HG03095 (cell line): ENCODE measurements at regions not wholly inside any gene's neighbourhood (a gene's known extent, or its start where the extent isn't known, plus 50 kb on each side); places are given as distances from the start of the nearest gene placed in this dataset.

Source experiments
- ATAC-seq: cut with Tn5 transposase; IDR thresholded peaks from one replicate; pipeline ENCODE4 v1.9.1; 2021; ENCODE audit warnings: moderate library complexity; ENCODE audit not compliant: unreplicated experiment

DNA sequence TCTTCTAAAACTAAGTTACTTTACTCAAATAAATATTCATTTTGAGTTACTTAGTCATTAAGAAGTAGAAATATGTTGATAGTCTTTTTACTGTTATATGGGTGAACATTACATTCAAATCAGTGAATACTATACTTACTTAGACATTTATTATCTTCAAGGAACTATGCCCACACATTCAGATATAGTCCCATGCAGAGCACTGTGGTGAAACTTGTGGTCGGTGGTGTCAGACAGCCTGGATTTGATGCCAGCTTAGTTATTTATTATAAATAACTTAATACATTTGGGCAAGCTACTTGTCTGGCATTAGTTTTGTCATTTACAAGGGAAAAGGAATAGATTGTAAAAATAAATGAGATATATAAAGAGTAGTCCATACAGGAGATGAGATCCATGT lies 149.5 kb downstream of the RAP2B start:
- ATAC-seq, result no peak

DNA sequence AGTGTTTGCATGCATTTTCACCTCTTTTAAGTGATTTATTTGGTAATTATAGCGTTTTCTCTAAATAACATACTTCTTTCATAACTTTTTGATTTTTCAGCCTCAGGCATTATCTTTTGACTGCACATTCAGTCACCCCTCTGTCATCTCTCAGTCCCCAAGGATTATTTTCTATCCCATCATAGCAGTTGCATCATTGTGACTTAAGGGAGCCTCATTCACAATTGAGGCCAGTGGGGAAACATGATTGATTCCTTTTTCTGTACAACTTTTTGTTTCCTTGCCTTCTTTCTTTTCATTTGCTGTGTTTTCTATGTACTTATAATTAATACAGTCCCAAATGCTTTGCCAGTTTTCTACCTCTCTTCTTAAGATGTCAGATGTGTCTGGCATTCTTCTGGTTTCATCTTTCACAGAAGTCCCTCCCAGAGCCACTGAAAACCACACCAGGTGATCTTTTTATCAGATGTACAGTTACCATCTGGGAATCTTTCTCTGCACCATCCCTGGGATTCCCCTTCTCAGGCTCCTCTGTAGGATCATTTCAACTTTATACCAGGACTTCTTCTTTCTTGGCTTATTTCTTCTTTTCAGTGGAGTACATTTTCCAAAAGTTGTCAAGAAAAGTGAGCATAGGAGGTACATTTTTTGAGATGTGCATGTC lies 151.4 kb downstream of the RAP2B start:
- ATAC-seq, result no peak

DNA sequence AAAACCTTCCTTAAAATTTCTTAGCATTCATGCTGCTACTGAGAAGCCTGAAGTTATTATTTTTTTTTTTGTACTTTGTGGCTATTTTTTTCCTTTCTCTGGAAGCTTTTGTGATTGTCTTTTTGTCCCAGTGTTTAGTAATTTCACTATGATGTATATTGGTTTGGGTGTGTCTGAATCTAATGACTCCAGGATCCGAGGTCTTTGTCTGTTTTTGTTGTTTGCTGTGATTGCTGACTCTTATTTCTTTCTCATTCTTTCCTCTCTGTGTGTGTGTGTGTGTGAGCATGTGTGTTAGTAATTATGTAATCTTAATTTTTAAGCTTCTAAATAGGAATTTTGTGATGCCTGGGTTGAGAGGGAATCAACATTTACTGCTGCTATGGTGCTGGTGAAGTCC lies 152.0 kb downstream of the RAP2B start:
- ATAC-seq, result no peak

DNA sequence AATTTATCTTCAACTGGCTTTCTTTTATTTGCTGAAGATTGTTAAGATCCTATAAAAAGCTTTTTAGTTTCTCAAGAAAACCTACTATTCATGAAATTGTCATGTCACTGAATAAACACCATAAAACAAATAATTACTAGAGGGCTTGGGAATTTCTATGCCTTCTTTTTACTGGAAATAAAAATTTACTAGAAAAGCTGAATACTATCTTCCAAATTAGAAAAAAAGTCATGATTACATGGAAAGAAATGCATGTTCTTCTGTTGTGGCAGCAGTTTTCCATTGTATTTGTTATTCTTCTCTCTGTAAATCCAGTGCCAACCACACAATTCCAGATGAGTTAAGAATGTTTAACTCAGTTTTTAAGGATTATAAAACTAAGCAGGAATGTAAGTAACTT lies 153.8 kb downstream of the RAP2B start:
- ATAC-seq, result no peak

DNA sequence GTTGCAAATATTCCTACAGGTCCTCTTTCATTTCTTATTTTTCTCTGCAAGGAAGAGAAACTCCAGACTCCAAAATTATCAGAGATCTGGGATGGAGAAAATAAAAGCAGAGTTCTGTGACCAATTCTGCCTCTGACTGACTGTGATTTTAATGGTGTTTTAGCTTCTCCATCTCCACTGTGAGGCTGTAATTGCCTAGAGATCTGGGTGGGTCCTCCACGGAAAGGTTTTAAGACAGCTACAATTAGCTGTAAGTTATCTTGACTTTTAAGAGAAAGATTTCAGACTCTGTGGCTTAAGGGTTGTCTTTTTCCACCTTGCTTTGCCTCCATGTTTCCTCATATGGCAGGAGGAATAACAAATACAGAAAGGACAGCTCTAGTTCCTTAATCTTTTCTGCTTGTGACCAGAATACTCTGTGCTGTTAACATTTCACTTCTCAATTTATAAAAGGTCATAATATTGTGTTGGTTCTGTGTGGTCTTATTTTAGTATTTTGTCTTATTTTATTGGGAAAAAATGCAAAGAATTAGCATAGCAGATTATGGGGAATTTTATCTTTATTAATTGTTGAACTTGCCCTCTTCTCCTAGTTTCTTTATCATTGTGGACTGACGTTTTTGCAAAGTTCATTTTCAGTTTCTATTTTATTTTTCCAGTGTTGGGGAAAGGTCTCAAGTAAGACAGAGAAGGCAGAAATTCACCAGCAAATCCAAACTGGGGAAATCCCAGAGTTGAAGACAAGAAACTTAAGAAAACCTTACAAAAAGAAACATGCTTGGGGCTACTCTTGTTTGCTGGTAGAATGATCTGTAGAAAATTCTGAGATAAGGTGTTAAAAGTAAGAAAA lies 157.9 kb downstream of the RAP2B start:
- ATAC-seq, result no peak

DNA sequence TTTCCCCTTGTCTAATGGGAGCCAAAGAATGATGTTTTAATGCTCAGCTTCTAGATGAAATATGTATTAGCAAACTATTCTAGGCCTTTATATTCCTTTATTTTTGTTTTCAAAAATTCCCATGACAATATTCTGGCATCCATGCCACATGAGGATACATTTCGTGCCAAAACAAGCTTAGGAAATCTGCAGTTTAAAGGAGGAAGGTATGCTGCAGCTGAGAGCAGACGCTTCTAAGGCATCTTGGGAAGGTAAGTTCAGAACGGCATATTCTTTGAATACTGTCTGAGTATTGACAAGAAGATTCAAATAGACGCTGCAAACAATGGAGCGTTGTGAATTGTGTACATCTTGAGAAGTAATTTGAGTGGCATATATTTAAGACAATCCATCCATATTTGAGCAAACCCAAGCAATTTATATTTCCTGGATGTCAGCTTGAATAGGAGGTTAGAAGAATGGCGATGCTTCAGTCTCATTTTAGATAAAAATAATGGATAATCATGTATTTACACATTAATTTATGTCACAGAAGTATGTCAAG lies 158.6 kb downstream of the RAP2B start:
- ATAC-seq, result no peak

DNA sequence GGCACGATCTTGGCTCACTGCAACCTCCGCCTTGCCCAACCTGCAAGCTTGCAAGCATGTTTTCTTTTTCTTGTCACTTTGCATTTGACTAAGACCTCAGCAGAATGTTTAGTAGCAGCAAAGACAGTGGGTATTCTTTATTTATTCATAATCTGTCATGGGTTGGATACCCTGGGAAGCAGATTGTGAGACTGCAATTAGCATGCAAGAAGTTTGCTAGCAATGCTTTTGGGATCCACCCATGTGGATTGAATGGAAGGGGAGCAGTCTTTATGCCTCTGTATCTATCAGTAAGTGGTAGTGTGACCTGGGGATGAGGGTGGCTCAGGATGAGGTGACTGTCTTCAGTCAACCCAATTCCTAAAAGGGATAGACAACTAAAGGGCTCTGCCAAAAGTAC lies 166.7 kb downstream of the RAP2B start:
- no peak for ATAC-seq

DNA sequence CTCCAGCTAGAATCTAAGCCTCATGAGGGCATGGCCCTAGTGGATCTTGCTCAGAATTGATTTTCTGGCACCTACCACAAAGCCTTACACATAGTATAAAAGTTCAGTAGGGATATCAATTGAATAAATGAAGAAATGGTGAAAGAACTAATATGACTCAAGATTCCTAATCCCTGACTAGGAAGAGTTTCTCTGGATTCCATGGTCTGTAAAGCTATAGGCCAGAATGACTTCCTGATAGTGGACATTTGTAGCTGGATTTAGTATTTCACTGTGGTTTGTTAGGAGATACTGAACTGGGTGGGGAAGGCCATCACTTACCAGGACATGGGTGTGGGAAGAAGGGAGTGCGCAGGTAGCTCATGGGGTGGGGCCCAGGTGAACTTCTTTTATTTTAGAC lies 168.9 kb downstream of the RAP2B start:
- ATAC-seq, result no peak

DNA sequence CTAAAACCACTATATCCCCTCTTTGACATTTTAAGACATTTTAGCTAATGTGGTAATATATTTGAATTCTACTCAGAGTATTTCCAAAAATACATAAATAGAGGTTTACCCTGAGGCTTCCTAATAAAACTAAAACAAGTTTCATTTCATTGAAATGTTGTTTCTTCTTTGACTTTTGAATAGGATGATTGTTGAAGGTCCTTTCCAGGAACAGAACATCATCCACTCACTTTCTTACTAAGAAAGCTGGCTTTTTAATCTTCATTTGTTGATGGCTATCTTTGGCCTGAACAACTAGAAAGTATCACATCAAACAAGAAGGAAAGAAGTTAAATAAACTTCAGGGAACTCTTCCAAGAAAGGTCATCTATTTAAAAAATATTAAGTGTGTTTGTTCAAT lies 169.7 kb downstream of the RAP2B start:
- ATAC-seq, result no peak

DNA sequence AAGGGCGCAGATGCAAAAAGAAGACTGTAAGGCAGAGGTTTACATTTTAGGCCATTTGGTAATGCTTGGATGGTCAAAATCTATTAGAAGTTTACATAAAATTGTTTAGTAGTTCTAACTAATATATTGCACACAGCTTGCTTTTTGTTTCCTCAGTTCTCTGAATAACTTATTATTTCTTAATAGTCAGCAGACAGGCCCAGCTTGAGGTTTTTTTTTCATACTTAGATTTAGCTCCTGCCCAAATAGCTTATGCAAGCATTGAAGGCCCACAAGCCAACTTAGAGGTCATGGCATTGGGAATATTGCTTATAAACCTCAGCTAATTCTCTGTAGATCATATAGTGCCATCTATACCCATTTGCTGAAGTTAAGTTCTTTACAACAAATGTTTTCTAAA lies 172.5 kb downstream of the RAP2B start:
- ATAC-seq, result no peak

DNA sequence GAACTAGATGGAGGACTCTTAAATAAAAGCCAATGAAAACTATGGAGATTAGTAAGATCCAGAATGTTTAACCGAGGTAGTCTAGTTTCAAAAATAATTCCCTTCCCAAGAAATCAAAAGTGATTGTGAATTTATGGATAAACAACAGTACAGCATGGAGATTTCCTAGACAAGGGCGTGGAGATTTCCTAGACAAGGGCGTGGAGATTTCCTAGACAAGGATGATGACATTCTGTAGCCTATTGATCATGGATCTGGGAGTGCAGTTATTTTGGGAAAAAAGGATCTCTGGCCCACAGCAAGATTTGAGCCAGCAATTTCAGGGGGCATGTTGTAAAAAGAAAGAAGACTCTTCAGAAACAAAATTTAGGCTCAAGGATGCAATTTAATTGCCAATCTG lies 175.3 kb downstream of the RAP2B start:
- no peak for ATAC-seq

DNA sequence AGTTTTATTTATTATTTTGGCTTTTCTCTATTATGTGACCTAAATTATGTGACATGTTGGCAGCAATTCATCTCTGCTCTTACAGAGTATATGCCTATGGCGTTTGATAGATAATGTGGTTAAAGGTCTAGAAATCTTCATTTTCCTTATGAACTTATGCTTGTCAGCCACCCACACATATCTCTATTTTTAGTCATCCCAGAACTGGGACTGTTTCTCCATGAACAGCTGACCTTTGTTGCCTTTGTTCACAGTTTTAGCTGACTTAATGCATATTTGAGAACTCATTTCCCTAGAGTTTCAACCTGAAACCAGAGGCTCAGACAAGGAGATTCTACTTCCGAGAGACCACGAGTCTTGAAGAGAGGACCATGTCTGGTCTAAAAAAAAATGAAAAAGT lies 176.5 kb downstream of the RAP2B start:
- no peak for ATAC-seq

DNA sequence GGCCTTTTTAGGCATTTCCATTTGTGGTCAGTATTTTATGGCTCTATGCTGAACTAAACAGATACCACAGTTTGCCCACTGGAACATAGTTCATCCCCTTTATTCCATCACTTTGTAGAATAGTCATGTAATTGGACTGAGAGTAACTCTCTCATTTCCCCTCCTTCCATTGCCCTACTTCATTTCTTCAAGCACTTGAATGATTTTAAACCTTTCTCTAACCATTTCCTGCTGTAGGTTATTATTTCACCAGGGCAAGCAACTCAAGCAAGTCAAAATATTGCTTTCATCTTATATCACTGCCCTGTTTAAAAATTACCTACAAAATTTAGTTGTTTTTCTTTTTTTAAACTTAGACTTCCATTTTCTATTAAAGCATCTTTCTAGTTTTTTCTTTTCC lies 177.0 kb downstream of the RAP2B start:
- no peak for ATAC-seq

DNA sequence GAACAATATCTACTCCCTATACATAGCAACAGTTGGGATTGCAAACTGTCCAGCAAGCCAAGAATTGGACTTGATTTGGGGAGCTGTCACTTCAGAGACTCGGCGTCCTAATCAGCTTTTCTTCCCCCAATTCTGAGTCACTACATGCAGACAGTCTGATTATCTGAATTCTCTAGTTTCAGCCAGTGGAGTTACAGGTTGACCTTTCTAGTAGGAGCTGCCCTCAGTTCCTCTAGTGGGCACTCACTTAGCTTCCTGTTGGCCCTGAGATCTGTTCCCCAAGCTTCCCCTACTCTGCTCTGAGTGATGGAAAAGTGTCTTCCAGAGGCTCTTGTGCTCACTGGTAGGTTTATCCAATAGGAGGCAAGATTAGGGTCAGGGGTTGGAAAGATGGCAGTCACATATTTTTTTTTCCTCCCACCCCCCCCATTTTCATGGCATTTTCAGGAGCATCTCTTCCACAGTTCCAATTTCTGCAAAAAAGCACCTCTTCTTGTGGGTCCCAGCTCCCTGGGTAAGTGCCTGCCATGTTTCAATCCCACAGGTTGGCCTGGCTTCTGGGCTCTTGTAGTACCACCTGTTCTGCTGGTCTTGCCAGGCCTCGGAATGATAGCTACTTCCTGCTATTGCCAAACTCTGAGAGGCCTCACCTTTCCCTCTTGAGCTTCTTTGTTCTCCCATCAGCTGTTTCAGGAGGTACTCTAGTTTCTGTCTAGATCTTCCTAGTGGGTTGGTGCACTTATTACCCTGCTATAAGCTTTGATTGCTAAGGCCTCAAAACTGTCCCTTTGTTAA lies 182.2 kb downstream of the RAP2B start:
- ATAC-seq, result no peak

DNA sequence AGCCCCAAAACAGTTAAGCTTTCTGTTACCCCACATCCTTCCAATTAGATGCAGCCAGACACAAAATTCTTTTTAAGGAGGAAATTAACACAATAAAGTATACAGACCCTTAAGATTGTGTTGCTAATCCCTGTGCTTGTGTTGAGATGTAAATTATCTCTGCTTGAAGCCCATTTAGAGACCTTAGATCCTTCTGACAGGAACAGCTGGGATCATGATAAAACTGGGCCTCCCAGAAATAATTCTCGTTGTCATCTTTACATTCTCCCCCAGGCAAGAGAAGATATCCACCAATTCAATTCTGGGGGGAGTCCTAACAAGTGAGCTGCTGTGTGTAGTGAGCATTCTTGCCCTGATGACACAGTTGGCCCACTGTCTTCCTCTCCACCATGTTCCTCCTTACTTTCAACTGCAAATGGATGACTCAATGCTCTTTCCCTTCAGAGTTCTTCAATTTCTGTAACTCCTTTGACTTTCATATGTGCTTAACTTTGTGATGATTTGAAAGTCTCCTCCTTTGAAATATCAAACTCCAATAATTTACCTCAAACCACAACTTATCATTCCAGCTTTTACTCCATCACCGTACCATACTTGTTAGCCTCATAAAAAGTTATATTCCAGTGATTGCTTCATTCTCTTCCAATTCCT lies 186.6 kb downstream of the RAP2B start:
- ATAC-seq, result no peak

DNA sequence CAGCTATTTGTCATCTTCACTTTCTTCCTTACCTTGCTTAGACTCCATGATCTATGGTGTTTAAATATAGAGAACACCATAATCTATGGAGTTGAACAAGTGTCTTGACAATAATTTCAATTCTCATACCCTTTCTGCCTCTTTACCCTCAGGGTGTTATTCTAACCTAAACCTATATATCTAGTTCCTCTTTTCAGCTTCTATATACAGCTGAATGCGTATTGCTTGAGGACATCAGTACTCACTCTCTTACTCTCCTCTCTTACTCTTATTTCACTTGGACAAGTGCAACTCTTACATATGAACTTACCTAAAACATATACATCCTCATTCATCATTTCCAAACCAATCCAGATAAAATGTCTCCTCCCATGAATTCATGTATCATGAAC lies 187.1 kb downstream of the RAP2B start:
- ATAC-seq, result peak; percentile 72

DNA sequence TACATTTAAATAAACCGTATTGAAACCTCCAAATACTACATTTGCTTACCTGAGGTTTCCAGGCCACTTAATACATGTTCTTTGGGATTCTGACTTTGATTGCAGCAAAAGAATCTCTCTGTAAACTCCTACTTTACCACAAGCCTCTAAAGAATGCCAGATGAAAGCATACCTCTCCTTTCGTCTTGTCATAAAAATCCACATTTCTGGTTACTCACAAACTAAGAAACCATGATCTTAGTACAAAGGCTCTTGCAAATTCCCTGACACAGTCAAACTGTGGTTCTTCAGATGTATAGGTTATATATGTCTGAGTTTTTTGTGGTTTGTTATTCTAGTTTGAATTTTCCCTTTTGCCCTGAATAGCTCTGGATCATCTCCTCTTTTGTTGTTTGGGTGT lies 188.4 kb downstream of the RAP2B start:
- no peak for ATAC-seq

DNA sequence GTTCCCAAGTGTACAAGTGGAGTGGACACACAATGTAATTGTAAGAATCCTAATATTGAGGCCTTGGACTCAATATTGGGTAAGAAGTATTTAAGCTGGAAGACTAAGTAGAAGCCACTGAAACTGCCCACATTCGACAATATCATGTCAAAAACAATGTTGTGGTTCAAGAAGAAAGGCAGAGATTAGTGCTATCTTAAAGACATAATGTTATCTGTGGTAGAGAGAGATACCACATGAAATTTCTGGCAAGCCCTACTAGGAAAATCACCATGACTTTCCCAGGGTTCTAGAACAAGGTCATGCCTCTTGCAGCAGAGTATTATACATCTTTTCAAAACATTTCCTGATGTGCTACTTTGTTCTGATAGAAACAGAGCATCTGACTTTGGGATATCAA lies 192.6 kb downstream of the RAP2B start:
- no peak for ATAC-seq

DNA sequence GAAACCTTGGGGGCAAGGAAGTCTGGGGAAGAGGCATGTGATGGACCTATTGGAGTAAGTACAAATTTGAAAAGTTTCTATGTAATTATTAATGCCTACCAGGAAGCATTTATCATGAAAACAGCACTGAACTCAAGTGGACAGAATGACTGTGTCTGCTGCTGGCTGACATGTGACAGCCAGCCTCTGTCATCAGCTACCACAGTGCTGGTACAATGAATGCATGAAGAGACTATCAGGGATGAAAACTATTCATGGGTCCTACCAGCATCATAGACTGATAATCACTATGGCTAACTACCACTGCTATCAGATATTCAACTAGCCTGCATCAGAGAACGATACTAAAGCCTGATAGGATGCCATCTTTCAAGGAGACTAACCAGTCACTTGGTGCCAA lies 193.5 kb downstream of the RAP2B start:
- ATAC-seq, result no peak

DNA sequence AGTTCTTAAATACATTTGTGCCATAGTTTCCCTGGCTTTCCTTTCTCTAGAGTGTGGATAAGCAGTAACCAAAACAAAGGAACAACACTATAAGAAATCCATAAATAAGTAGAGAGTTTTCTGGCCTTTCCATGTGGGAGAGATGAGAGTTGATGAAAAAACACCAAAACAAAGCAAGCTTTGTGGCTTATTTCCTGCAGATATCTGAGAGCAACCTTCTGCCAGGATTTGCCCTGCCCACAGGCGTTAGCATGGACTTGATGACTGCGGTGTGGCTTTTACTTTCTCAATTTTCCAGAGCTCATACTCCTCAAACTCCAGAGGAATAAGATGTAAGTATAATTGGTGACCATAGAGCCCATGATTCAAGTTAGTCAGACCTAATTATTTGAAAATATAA lies 194.9 kb downstream of the RAP2B start:
- no peak for ATAC-seq

DNA sequence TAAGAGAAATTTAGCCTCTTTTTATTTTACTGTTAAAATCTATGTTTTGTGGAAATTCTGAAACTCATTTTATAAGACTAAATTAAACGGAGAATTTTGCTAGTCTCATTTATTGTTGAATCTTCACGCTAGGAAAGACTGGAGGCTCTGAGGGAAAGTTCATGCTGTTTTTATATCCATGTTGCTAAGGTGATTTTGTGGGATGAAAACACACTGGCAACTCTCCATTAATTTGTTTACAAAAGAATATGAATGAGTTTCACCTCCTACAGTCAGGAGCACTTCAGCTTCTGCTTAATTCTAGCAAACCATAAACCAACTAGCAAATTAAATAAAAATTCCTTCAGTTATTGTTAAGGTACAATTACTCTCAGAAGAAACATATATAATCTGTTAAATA lies 195.4 kb downstream of the RAP2B start:
- no peak for ATAC-seq
